IMR-90 (cell line): ENCODE measurements at regions not wholly inside any gene's neighbourhood (a gene's known extent, or its start where the extent isn't known, plus 50 kb on each side); places are given as distances from the start of the nearest gene placed in this dataset.

ENCODE experiments used
- CHD1 ChIP-seq: IDR thresholded peaks from 2 replicates; pipeline ENCODE4 v1.6.1; 2012; ENCODE audit warnings: low read depth, low read length, improper control_type of control experiment
- MAZ ChIP-seq: IDR thresholded peaks from 2 replicates; pipeline ENCODE4 v1.6.1; 2012; ENCODE audit warnings: low read depth, mild to moderate bottlenecking, low read length, improper control_type of control experiment, moderate library complexity, borderline replicate concordance
- MXI1 ChIP-seq: IDR thresholded peaks from 2 replicates; pipeline ENCODE4 v1.6.1; 2012; ENCODE audit warnings: low read depth, mild to moderate bottlenecking, low read length, moderate library complexity, borderline replicate concordance
- POLR2A ChIP-seq: IDR thresholded peaks from 2 replicates; pipeline ENCODE4 v1.6.1; 2012; ENCODE audit warnings: mild to moderate bottlenecking, low read depth, low read length
- RCOR1 ChIP-seq: IDR thresholded peaks from 2 replicates; pipeline ENCODE4 v1.6.1; 2012; ENCODE audit warnings: mild to moderate bottlenecking, low read length, improper control_type of control experiment; ENCODE audit not compliant: insufficient replicate concordance
- RFX5 ChIP-seq: IDR thresholded peaks from 2 replicates; pipeline ENCODE4 v1.8.0; 2012; ENCODE audit warnings: low read depth, mild to moderate bottlenecking, low read length, moderate library complexity
- TF ChIP-seq, protein P1 (sequence below): conservative IDR thresholded peaks from 2 replicates; pipeline ENCODE4 v1.5.1; 2012; ENCODE audit warnings: mild to moderate bottlenecking, low read depth, low read length, improper control_type of control experiment
- TF ChIP-seq, protein P2 (sequence below): fragments of 150-350 bp; IDR thresholded peaks from 2 replicates; pipeline ENCODE4 v1.6.1; 2017; ENCODE audit warnings: mild to moderate bottlenecking, antibody characterized with exemption, low read length, low read depth

DNA sequence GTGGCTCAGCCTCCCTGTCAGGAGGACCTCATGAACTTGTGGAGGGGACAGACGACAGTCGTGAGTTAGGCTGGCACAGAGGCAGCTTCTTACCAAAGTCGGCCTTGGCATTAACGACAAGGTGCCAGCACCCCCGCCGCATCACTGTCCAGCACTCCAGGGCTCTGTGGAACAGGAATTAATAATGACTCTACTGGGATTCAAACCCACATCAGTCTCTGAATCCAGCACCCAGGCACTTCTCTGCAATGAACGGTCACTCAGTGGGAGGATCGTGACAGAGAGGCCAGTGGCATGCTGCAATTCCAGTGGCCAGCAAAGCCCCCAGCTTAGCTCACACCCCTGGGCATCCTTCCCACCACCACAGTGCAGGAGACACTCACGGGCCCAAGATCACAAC, 263.3 kb upstream of the ADAMTS16 start:
- TF ChIP-seq POLR2A (no peak), MAZ (no peak), RFX5 (no peak), MXI1 (no peak), RCOR1 (no peak), CHD1 (no peak)
- TF ChIP-seq, protein P1, sequence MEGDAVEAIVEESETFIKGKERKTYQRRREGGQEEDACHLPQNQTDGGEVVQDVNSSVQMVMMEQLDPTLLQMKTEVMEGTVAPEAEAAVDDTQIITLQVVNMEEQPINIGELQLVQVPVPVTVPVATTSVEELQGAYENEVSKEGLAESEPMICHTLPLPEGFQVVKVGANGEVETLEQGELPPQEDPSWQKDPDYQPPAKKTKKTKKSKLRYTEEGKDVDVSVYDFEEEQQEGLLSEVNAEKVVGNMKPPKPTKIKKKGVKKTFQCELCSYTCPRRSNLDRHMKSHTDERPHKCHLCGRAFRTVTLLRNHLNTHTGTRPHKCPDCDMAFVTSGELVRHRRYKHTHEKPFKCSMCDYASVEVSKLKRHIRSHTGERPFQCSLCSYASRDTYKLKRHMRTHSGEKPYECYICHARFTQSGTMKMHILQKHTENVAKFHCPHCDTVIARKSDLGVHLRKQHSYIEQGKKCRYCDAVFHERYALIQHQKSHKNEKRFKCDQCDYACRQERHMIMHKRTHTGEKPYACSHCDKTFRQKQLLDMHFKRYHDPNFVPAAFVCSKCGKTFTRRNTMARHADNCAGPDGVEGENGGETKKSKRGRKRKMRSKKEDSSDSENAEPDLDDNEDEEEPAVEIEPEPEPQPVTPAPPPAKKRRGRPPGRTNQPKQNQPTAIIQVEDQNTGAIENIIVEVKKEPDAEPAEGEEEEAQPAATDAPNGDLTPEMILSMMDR: no peak
- TF ChIP-seq, protein P2, sequence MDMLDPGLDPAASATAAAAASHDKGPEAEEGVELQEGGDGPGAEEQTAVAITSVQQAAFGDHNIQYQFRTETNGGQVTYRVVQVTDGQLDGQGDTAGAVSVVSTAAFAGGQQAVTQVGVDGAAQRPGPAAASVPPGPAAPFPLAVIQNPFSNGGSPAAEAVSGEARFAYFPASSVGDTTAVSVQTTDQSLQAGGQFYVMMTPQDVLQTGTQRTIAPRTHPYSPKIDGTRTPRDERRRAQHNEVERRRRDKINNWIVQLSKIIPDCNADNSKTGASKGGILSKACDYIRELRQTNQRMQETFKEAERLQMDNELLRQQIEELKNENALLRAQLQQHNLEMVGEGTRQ: no peak
